BE2C (cell line): ENCODE measurements at regions not wholly inside any gene's neighbourhood (a gene's known extent, or its start where the extent isn't known, plus 50 kb on each side); places are given as distances from the start of the nearest gene placed in this dataset.

Experiments
- DNase-seq: peaks from one replicate; pipeline ENCODE4 v3.0.0-alpha.2; 2020
- H3K27me3 ChIP-seq: fragments of 250-450 bp; sonication (Bioruptor Pico); 2 replicates; pipeline ENCODE4 v1.5.1; 2020; ENCODE audit warnings: mild to moderate bottlenecking
- H3K36me3 ChIP-seq: fragments of 250-450 bp; sonication (Bioruptor Pico); 2 replicates; pipeline ENCODE4 v1.5.1; 2020; ENCODE audit warnings: mild to moderate bottlenecking
- H3K4me1 ChIP-seq: fragments of 250-450 bp; sonication (Bioruptor Pico); 2 replicates; pipeline ENCODE4 v1.5.1; 2020
- H3K4me3 ChIP-seq: 2 replicates; pipeline ENCODE4 v1.5.1; 2011; ENCODE audit warnings: low read depth, low read length
- H3K9me3 ChIP-seq: fragments of 250-450 bp; sonication (Bioruptor Pico); 2 replicates; pipeline ENCODE4 v1.5.1; 2020
- TF ChIP-seq, protein P1 (sequence below): IDR thresholded peaks from 2 replicates; pipeline ENCODE4 v1.5.1; 2012; ENCODE audit warnings: mild to moderate bottlenecking, low read depth, low read length

DNA sequence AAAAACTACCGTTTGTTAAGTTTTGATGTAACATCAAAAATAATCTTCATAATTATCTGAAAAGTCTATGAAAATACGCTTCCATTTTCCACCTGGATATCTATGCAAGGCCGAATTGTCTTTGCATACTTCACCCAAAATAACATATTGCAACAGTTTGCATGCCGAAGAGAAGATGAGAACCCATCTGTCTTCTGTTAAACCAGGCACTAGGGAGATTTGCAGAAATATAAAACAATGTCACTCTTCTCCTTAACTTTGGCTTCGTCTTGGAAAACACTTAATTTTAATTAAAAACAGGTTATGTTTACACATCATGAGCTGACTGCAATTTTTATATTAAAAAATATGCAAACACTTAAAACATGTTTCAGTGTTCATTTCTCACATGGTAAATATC is 1325.8 kb downstream of the TBC1D22A start:
- DNase-seq = no peak
- H3K27me3 ChIP-seq = no peaks in the 10 kb centered on the region
- TF ChIP-seq, protein P1, sequence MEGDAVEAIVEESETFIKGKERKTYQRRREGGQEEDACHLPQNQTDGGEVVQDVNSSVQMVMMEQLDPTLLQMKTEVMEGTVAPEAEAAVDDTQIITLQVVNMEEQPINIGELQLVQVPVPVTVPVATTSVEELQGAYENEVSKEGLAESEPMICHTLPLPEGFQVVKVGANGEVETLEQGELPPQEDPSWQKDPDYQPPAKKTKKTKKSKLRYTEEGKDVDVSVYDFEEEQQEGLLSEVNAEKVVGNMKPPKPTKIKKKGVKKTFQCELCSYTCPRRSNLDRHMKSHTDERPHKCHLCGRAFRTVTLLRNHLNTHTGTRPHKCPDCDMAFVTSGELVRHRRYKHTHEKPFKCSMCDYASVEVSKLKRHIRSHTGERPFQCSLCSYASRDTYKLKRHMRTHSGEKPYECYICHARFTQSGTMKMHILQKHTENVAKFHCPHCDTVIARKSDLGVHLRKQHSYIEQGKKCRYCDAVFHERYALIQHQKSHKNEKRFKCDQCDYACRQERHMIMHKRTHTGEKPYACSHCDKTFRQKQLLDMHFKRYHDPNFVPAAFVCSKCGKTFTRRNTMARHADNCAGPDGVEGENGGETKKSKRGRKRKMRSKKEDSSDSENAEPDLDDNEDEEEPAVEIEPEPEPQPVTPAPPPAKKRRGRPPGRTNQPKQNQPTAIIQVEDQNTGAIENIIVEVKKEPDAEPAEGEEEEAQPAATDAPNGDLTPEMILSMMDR = no peak
- no peaks in the 10 kb centered on the region for H3K36me3 ChIP-seq
- H3K4me1 ChIP-seq = no peaks in the 10 kb centered on the region
- no peaks in the 10 kb centered on the region; the same call in 1 of the 2 replicates for H3K9me3 ChIP-seq
- H3K4me3 ChIP-seq = no peak overlapping the region

DNA sequence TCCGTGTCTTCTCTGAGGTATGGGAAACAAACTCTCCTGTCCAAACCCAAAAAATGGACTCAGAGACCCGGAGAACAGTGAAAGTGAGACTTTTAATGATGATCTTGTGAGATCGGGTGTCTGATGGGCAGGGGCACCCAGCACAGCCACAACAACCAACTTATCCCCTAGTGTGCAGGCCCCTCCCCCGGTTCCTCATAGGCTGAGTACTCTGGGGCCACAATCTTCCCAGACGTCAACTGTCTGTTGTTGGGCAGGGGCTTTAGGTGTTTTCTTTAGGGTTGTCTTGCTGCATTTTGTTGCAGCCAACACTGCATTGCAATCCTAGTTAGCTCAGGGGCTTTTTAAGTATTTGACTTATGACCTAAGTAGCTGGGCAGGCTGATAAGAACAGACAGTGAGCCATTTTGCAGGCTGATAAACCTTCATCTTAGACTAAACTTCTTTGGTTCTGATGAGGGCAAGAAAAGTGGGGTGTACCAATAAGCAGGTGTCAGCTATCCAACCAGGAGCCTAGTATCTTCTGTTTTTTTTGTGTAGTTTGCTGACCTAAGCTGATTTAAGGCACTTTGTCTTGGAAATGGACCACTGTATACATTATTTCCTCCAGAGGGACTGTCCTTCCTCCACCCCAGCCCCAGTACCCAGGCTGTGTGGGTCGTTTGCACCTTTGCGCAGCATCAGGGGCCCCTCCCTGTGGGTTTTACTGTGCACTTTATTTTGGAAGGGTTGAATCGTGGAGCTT is 1323.6 kb downstream of the TBC1D22A start:
- no peak for DNase-seq
- H3K36me3 ChIP-seq = no peaks in the 10 kb centered on the region
- H3K27me3 ChIP-seq = no peaks in the 10 kb centered on the region
- TF ChIP-seq, protein P1 = no peak
- H3K4me1 ChIP-seq = no peaks in the 10 kb centered on the region
- no peak overlapping the region for H3K4me3 ChIP-seq
- no peaks in the 10 kb centered on the region; the same call in 1 of the 2 replicates for H3K9me3 ChIP-seq

DNA sequence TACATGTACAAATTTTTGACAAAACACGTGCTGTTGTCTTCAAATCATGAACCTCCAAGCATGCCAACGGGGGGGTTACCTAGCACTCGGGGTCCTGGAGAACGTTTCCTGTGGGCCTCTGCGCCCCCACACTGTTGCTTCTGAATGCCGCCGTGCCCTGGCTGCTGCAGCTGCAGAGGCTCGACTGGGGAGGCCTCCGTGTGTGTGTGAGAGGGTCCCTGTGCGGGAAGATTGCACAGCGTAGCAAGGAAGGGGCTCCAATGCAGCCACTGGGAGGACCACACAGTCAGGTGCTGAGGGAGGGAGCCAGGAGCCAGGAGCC is 1322.2 kb downstream of the TBC1D22A start:
- no peaks in the 10 kb centered on the region for H3K36me3 ChIP-seq
- no peak for DNase-seq
- TF ChIP-seq, protein P1 = no peak
- H3K27me3 ChIP-seq = no peaks in the 10 kb centered on the region
- no peak overlapping the region for H3K4me3 ChIP-seq
- no peaks in the 10 kb centered on the region for H3K4me1 ChIP-seq
- H3K9me3 ChIP-seq = no peaks in the 10 kb centered on the region; the same call in 1 of the 2 replicates

DNA sequence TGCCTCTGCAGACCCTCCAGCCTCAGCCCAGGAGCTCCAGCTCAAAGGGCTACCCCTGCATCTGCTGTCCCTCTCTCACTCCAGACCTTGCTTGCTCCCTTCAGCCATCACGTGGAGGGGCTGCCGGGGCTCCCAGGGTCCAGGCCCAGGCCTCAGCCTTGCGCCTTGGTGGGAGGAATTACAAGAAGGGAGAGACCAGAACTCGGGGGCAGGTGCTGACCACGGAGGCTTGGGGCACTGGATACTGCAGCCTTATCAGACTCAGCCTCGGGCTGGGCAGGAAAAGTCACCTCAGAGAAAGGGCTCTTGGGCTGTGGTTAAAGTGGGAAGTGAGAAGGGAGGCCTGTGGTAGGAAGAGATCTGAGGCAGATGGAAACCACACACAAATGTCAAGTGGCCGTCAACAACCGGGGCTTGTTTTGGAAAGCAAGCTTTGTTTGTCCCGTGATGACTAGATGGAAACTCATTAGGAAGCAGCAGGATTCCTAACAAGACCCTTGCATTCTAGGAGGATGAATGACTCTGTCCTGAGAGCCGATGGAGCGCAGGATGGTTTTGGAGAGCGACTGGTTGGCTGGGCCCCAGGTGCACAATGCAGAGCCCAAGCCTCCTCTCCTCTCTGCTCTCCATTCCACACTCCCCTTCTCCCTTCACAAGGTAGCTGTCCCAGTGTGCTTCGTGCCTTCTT is 1321.7 kb downstream of the TBC1D22A start:
- no peak overlapping the region for H3K4me3 ChIP-seq
- TF ChIP-seq, protein P1 = no peak
- H3K27me3 ChIP-seq = no peaks in the 10 kb centered on the region
- no peak for DNase-seq
- H3K4me1 ChIP-seq = no peaks in the 10 kb centered on the region
- H3K36me3 ChIP-seq = no peaks in the 10 kb centered on the region
- no peaks in the 10 kb centered on the region; the same call in 1 of the 2 replicates for H3K9me3 ChIP-seq

DNA sequence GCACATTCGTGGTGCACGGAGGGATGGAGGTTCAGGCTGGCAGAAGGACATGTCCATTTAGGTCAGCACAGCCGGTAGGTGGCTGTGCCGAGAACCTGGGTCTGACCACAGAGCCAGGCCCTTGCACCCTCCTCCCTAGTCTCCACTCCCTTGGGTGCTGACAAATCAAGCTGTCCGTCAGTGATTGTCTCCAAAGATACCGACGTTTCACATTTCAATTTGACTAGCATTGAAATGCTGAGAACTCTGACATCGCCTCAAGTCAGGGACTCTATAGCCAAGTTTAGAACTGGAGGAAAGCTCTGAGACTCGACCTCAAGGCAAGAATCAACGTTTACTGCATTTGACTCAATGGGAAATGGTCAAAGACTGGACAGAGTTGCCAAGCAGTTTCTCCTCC is 1321.1 kb downstream of the TBC1D22A start:
- H3K27me3 ChIP-seq = no peaks in the 10 kb centered on the region
- no peak overlapping the region for H3K4me3 ChIP-seq
- no peaks in the 10 kb centered on the region for H3K4me1 ChIP-seq
- TF ChIP-seq, protein P1 = no peak
- H3K36me3 ChIP-seq = no peaks in the 10 kb centered on the region
- no peak for DNase-seq
- H3K9me3 ChIP-seq = no peaks in the 10 kb centered on the region; the same call in none of the 2 replicates

DNA sequence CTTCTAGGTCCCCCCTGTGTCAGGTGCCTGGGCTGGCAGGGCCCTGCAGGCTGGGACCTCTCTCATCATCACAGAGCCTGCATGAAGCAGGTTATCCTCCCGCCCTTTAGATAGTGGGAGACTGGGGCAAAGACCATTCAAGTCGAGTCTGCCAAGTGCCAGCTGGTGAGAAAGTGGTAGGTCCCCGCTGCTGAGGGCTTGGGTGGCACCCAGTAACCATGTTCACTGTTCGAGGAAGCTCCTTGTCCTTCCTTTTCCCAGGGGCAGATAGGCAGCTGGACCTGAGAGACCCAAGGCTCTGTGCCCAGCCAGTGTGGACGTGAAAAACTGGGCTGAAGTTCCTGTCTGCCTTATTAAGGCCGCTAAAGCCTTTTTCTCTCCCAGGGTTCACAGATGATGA is 1319.8 kb downstream of the TBC1D22A start:
- no peaks in the 10 kb centered on the region for H3K36me3 ChIP-seq
- DNase-seq = no peak
- TF ChIP-seq, protein P1 = no peak
- H3K4me1 ChIP-seq = no peaks in the 10 kb centered on the region
- no peak overlapping the region for H3K4me3 ChIP-seq
- H3K27me3 ChIP-seq = no peaks in the 10 kb centered on the region
- no peaks in the 10 kb centered on the region; the same call in none of the 2 replicates for H3K9me3 ChIP-seq
